GM23338 (cell line): ENCODE measurements at regions not wholly inside any gene's neighbourhood (a gene's known extent, or its start where the extent isn't known, plus 50 kb on each side); places are given as distances from the start of the nearest gene placed in this dataset.

Experiments used
- ATAC-seq: fragments of 200-7000 bp; cut with Tn5 transposase; 3 replicates; pipeline ENCODE4 v1.9.1; 2020
- DNase-seq: peaks from one replicate; pipeline ENCODE4 v3.0.0-alpha.2; 2015; ENCODE audit warnings: low spot score
- H2AFZ ChIP-seq: fragments of 200-600 bp; sonication (generic); 2 replicates; pipeline ENCODE4 v1.8.0; 2016; ENCODE audit warnings: antibody characterized with exemption, mild to moderate bottlenecking, moderate library complexity
- H3F3A ChIP-seq: fragments of 200-600 bp; sonication (generic); replicated peaks from 2 replicates; pipeline ENCODE4 v1.8.0; 2017; ENCODE audit warnings: antibody characterized with exemption, mixed run types, low read depth
- H3K27ac ChIP-seq: fragments of 200-600 bp; sonication (generic); 2 replicates; pipeline ENCODE4 v1.6.1; 2016; ENCODE audit warnings: low read depth
- H3K27me3 ChIP-seq: fragments of 200-600 bp; sonication (generic); 2 replicates; pipeline ENCODE4 v1.8.0; 2016; ENCODE audit warnings: mild to moderate bottlenecking, mixed run types, moderate library complexity; ENCODE audit not compliant: insufficient read depth
- H3K36me3 ChIP-seq: fragments of 200-600 bp; sonication (generic); 2 replicates; pipeline ENCODE4 v1.8.0; 2016; ENCODE audit warnings: mild to moderate bottlenecking; ENCODE audit not compliant: insufficient read depth
- H3K4me1 ChIP-seq: fragments of 200-600 bp; sonication (generic); 2 replicates; pipeline ENCODE4 v1.8.0; 2016; ENCODE audit warnings: mild to moderate bottlenecking, moderate library complexity; ENCODE audit not compliant: insufficient read depth
- H3K4me2 ChIP-seq: fragments of 200-600 bp; sonication (generic); 2 replicates; pipeline ENCODE4 v1.7.1; 2017; ENCODE audit warnings: mixed run types
- H3K4me3 ChIP-seq: fragments of 200-600 bp; sonication (generic); 2 replicates; pipeline ENCODE4 v1.6.1; 2016; ENCODE audit warnings: mixed run types
- H3K79me2 ChIP-seq: fragments of 200-600 bp; sonication (generic); replicated peaks from 2 replicates; pipeline ENCODE4 v1.8.0; 2017; ENCODE audit warnings: mild to moderate bottlenecking; ENCODE audit not compliant: insufficient read depth
- H3K9me2 ChIP-seq: fragments of 200-600 bp; sonication (generic); 2 replicates; pipeline ENCODE4 v1.8.0; 2017; ENCODE audit not compliant: insufficient read depth
- H4K20me1 ChIP-seq: fragments of 200-600 bp; sonication (generic); replicated peaks from 2 replicates; pipeline ENCODE4 v1.8.0; 2017; ENCODE audit warnings: mild to moderate bottlenecking; ENCODE audit not compliant: insufficient read depth
- H3K27ac Mint-ChIP-seq: 2 replicates; pipeline ENCODE4 v1.8.0; 2020; ENCODE audit warnings: inconsistent platforms, mild to moderate bottlenecking, moderate library complexity, mixed read lengths
- H3K27me3 Mint-ChIP-seq: 3 replicates; pipeline ENCODE4 v1.8.0; 2022; ENCODE audit warnings: low read depth, mild to moderate bottlenecking, moderate library complexity, mixed read lengths, inconsistent platforms; ENCODE audit not compliant: insufficient read depth, poor library complexity
- H3K36me3 Mint-ChIP-seq: 3 replicates; pipeline ENCODE4 v1.8.0; 2021; ENCODE audit warnings: low read depth, mild to moderate bottlenecking, inconsistent platforms, moderate library complexity, mixed read lengths
- H3K4me1 Mint-ChIP-seq: 3 replicates; pipeline ENCODE4 v1.8.0; 2020; ENCODE audit warnings: mild to moderate bottlenecking, inconsistent platforms, mixed read lengths
- H3K4me3 Mint-ChIP-seq: 3 replicates; pipeline ENCODE4 v1.8.0; 2021; ENCODE audit warnings: moderate library complexity, mild to moderate bottlenecking, inconsistent platforms, mixed read lengths
- H3K9me3 Mint-ChIP-seq: 3 replicates; pipeline ENCODE4 v1.8.0; 2020; ENCODE audit warnings: moderate library complexity, mild to moderate bottlenecking, inconsistent platforms, mixed read lengths
- CREB1 ChIP-seq: fragments of 250-450 bp; sonication (Bioruptor Pico); IDR thresholded peaks from 2 replicates; pipeline ENCODE4 v1.5.0; 2020; ENCODE audit warnings: low read depth, mild to moderate bottlenecking, moderate library complexity
- EZH2 ChIP-seq: fragments of 200-600 bp; sonication (generic); IDR thresholded peaks from one replicate; pipeline ENCODE4 v1.8.0; 2017; ENCODE audit warnings: antibody characterized with exemption, mild to moderate bottlenecking, low read depth; ENCODE audit not compliant: unreplicated experiment
- EZH2phosphoT487 ChIP-seq: fragments of 200-600 bp; sonication (generic); IDR thresholded peaks from one replicate; pipeline ENCODE4 v1.8.1; 2018; ENCODE audit warnings: antibody characterized with exemption; ENCODE audit not compliant: unreplicated experiment
- JUNB ChIP-seq: IDR thresholded peaks from one replicate; pipeline ENCODE4 v1.6.1; 2016; ENCODE audit warnings: antibody characterized with exemption; ENCODE audit not compliant: unreplicated experiment
- NANOG ChIP-seq: IDR thresholded peaks from 2 replicates; pipeline ENCODE4 v1.6.1; 2016; ENCODE audit warnings: antibody characterized with exemption, borderline replicate concordance
- POLR2AphosphoS5 ChIP-seq: IDR thresholded peaks from 2 replicates; pipeline ENCODE4 v1.6.1; 2016; ENCODE audit warnings: antibody characterized with exemption, low read depth
- ZNF114 ChIP-seq: fragments of 250-450 bp; sonication (Bioruptor Pico); IDR thresholded peaks from 2 replicates; pipeline ENCODE4 v1.5.0; 2020; ENCODE audit warnings: mild to moderate bottlenecking, moderate library complexity
- ZNF331 ChIP-seq: fragments of 250-450 bp; sonication (Bioruptor Pico); IDR thresholded peaks from 2 replicates; pipeline ENCODE4 v1.5.0; 2020; ENCODE audit warnings: low read depth, mild to moderate bottlenecking, moderate library complexity
- TF ChIP-seq, protein P1 (sequence below): IDR thresholded peaks from 2 replicates; pipeline ENCODE4 v1.6.1; 2016; ENCODE audit warnings: antibody characterized with exemption
- TF ChIP-seq, protein P2 (sequence below), 2 experiments: fragments of 200-600 bp in 1 of 2; sonication (generic) in 1 of 2; conservative IDR thresholded peaks; 2 replicates each; pipeline versions ENCODE4 v1.5.1 to v1.6.1; 2016 to 2017; ENCODE audit warnings: antibody characterized with exemption in 2 of 2, low read depth in 2 of 2, mild to moderate bottlenecking in 2 of 2, moderate library complexity in 1 of 2

DNA sequence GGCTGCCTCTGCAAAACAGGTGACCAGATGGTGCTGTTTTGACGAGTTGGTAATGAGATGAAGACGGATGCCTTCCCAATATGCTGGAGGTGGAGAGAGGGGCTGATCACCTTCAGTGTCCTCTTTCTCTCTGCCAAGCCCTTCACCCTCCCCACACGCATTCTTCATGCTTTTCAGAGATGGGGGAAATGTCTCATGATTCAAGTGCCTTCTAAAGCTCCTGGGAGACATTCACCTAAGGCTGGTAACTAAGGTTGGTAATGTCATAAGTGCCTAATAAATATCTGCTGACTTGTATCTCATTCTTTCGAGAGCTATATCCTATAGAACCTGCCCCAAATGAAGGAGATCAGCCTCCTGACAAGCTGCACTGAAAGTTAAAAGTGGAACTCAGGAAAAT is 86.2 kb upstream of the MBNL2 start:
- no peaks in the 10 kb centered on the region for H3K4me1 ChIP-seq
- Mint-ChIP-seq H3K27ac (no peak overlapping the region), H3K36me3 (no peaks in the 10 kb centered on the region; the same call in 2 of the 3 replicates), H3K4me3 (no peak overlapping the region), H3K27me3 (peaks cover 8% of the 10 kb centered on the region), H3K9me3 (no peaks in the 10 kb centered on the region), H3K4me1 (peaks cover 10% of the 10 kb centered on the region; the same call in 2 of the 3 replicates)
- ATAC-seq (no peak), DNase-seq (no peak)
- H2AFZ ChIP-seq, result no peak overlapping the region
- no peak overlapping the region for H3K4me2 ChIP-seq
- TF ChIP-seq POLR2AphosphoS5 (no peak), ZNF331 (CRISPR knock-in tag) (no peak), EZH2phosphoT487 (no peak)
- H3F3A ChIP-seq, result no peaks in the 10 kb centered on the region
- no peak overlapping the region for H3K4me3 ChIP-seq
- H3K9me2 ChIP-seq, result no peaks in the 10 kb centered on the region
- H4K20me1 ChIP-seq, result no peaks in the 10 kb centered on the region
- no peaks in the 10 kb centered on the region for H3K36me3 ChIP-seq
- no peaks in the 10 kb centered on the region for H3K79me2 ChIP-seq
- no peak overlapping the region for H3K27ac ChIP-seq
- no peaks in the 10 kb centered on the region for H3K27me3 ChIP-seq

DNA sequence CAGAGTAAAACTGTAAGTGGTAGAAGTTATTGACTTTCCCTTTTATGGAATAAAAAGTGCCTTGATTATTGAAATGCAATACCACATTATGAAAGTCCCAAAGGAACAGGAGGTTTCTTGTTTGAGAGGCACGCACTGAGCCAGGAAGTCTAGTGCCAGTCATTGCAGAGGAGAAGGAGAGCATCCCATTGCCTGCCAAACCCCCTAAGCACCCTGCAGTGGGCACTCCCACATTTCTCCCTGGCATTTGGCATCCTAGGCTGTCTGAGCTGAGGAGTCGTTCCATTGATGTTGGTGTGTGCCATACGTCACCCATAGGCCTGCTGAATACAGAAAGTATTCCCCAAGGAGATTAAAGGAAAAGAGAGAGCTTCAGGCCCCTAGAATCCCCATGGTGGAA is 85.7 kb upstream of the MBNL2 start:
- no peak overlapping the region for H3K27ac Mint-ChIP-seq
- no peak for TF ChIP-seq NANOG
- no peak for TF ChIP-seq CREB1 (CRISPR knock-in tag)
- TF ChIP-seq, protein P1, sequence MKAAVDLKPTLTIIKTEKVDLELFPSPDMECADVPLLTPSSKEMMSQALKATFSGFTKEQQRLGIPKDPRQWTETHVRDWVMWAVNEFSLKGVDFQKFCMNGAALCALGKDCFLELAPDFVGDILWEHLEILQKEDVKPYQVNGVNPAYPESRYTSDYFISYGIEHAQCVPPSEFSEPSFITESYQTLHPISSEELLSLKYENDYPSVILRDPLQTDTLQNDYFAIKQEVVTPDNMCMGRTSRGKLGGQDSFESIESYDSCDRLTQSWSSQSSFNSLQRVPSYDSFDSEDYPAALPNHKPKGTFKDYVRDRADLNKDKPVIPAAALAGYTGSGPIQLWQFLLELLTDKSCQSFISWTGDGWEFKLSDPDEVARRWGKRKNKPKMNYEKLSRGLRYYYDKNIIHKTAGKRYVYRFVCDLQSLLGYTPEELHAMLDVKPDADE, result no peak

DNA sequence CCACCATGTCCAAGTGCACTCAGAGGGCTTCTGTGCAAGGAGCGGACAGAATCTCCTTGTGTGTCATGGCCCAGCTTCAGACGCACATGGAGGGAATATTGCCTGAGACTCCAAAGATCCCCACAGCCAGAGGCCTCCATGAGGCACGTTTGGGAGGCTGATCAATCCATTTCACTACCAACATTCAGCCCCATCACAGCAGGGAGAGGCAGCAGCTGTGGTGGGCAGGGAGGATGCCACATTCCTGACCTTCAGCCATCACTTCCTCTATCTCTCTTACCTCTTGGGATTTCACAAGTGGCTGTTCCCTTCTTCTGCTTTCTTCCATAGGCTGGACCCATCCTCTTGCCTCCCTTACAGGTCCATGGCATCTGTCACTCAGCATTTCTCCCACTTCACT is 82.4 kb upstream of the MBNL2 start:
- H3K27me3 ChIP-seq, result peaks cover 3% of the 10 kb centered on the region; the same call in 1 of the 2 replicates
- no peak overlapping the region for H3K4me3 Mint-ChIP-seq
- H3K27ac ChIP-seq, result no peak overlapping the region
- no peaks in the 10 kb centered on the region for H3K36me3 ChIP-seq
- H3F3A ChIP-seq, result no peaks in the 10 kb centered on the region
- no peak overlapping the region for H2AFZ ChIP-seq
- H3K36me3 Mint-ChIP-seq, result no peaks in the 10 kb centered on the region; the same call in 2 of the 3 replicates
- 0 out of 2 replicates have a peak, but pooled peaks cover 6% of the 10 kb centered on the region for H3K4me1 ChIP-seq
- H3K4me1 Mint-ChIP-seq, result peaks cover 28% of the 10 kb centered on the region
- TF ChIP-seq EZH2, result no peak
- TF ChIP-seq ZNF114 (CRISPR knock-in tag), result no peak
- TF ChIP-seq, protein P2, sequence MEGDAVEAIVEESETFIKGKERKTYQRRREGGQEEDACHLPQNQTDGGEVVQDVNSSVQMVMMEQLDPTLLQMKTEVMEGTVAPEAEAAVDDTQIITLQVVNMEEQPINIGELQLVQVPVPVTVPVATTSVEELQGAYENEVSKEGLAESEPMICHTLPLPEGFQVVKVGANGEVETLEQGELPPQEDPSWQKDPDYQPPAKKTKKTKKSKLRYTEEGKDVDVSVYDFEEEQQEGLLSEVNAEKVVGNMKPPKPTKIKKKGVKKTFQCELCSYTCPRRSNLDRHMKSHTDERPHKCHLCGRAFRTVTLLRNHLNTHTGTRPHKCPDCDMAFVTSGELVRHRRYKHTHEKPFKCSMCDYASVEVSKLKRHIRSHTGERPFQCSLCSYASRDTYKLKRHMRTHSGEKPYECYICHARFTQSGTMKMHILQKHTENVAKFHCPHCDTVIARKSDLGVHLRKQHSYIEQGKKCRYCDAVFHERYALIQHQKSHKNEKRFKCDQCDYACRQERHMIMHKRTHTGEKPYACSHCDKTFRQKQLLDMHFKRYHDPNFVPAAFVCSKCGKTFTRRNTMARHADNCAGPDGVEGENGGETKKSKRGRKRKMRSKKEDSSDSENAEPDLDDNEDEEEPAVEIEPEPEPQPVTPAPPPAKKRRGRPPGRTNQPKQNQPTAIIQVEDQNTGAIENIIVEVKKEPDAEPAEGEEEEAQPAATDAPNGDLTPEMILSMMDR (conservative IDR thresholded peaks at IDR 0.05; ENCODE audit: low read depth in 2 of 2), result no peak
- TF ChIP-seq JUNB, result no peak
- TF ChIP-seq POLR2AphosphoS5, result no peak
- TF ChIP-seq ZNF331 (CRISPR knock-in tag), result no peak
- no peaks in the 10 kb centered on the region for H3K9me3 Mint-ChIP-seq
- H3K9me2 ChIP-seq, result no peaks in the 10 kb centered on the region
- no peaks in the 10 kb centered on the region for H4K20me1 ChIP-seq
- no peak for DNase-seq
- no peak overlapping the region for H3K4me3 ChIP-seq
- ATAC-seq, result no peak
- no peaks in the 10 kb centered on the region for H3K27me3 Mint-ChIP-seq
- H3K79me2 ChIP-seq, result no peaks in the 10 kb centered on the region
- H3K27ac Mint-ChIP-seq, result no peak overlapping the region
- no peak overlapping the region for H3K4me2 ChIP-seq

More for the DNA sequence above, 85.7 kb upstream of the MBNL2 start:
- Histone ChIP-seq H3K36me3 (no peaks in the 10 kb centered on the region), H3F3A (no peaks in the 10 kb centered on the region), H3K4me3 (no peak overlapping the region), H3K4me1 (no peaks in the 10 kb centered on the region), H3K27me3 (no peaks in the 10 kb centered on the region), H3K79me2 (no peaks in the 10 kb centered on the region), H3K27ac (no peak overlapping the region), H3K4me2 (no peak overlapping the region), H3K9me2 (no peaks in the 10 kb centered on the region), H2AFZ (no peak overlapping the region), H4K20me1 (no peaks in the 10 kb centered on the region)
- Mint-ChIP-seq H3K36me3 (no peaks in the 10 kb centered on the region; the same call in 2 of the 3 replicates), H3K27me3 (peaks cover 8% of the 10 kb centered on the region), H3K9me3 (no peaks in the 10 kb centered on the region), H3K4me1 (peaks cover 16% of the 10 kb centered on the region), H3K4me3 (no peak overlapping the region)
- DNase-seq, result no peak
- ATAC-seq, result no peak
